ENCODE measurements at regions not wholly inside any gene's neighbourhood (a gene's known extent, or its start where the extent isn't known, plus 50 kb on each side); places are given as distances from the start of the nearest gene placed in this dataset.

DNA sequence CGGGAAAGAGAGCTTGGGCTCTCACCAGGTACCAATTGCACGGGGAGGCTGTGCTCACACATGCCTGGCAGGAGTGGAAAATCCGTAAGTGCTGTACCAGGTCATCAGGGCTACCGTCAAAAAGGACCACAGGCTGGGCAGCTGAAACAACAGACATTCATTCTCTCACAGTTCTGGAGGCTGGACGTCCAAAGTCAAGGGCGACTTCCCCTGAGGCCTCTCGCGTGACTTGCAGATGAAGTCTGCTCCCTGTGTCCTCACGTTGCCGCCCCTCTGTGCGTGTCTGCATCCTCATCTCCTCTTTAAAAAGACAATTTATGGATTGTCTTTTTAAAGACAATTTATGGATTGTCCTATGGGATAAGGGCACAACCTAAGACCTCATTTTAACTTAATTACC lies 73.8 kb upstream of the FZD10 start:
- DNase-seq (ENCODE audit: missing footprints) = no peak

DNA sequence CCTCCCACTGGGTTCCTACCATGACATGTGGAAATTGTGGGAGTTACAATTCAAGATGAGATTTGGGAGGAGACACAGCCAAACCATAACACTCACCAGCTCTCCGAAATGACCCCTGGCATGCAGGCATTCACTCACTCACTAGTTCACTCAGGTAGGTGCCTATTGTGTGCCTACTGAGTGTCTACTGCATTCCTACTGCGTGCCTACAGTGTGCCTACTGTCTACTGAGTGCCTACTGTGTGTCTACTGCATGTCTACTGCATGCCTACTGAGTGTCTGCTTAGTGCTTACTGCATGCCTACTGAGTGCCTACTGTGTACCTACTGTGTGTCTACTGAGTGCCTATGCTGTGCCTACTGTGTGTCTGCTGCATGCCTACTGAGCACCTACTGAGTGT lies 71.7 kb upstream of the FZD10 start:
- DNase-seq (ENCODE audit: missing footprints) (no peak), ATAC-seq (no peak)
- intact Hi-C loops (cut with DNase I) = no loop called here

More for the DNA sequence above, 73.8 kb upstream of the FZD10 start:
- intact Hi-C loops (cut with DNase I) = no loop called here
- no peak for ATAC-seq

GRCh38 chr12:130093380-130093779 lies 68.9 kb upstream of the FZD10 start:
- ATAC-seq = no peak
- DNase-seq (ENCODE audit: missing footprints) = no peak
- intact Hi-C loops (cut with DNase I) = no loop called here

- ATAC-seq (no peak), DNase-seq (ENCODE audit: missing footprints) (no peak)
- intact Hi-C loops (cut with DNase I) = no loop called here
Measured at GRCh38 chr12:130097342-130097741, 64.9 kb upstream of the FZD10 start.

GRCh38 chr12:130097798-130098255 lies 64.4 kb upstream of the FZD10 start:
- ATAC-seq (no peak), DNase-seq (ENCODE audit: missing footprints) (no peak)
- intact Hi-C loops (cut with DNase I) = no loop called here

- ATAC-seq = no peak
Measured at GRCh38 chr12:130098301-130099005, 63.8 kb upstream of the FZD10 start.

GRCh38 chr12:130100634-130101362 lies 61.5 kb upstream of the FZD10 start:
- DNase-seq (ENCODE audit: missing footprints) (no peak), ATAC-seq (no peak)
- intact Hi-C loops (cut with DNase I) = no loop called here

More at GRCh38 chr12:130098301-130099005, 63.8 kb upstream of the FZD10 start:
- DNase-seq (ENCODE audit: missing footprints) = no peak
- intact Hi-C loops (cut with DNase I) = no loop called here

GRCh38 chr12:130101370-130101769 lies 60.9 kb upstream of the FZD10 start:
- ATAC-seq (no peak), DNase-seq (ENCODE audit: missing footprints) (no peak)
- intact Hi-C loops (cut with DNase I) = no loop called here

DNA sequence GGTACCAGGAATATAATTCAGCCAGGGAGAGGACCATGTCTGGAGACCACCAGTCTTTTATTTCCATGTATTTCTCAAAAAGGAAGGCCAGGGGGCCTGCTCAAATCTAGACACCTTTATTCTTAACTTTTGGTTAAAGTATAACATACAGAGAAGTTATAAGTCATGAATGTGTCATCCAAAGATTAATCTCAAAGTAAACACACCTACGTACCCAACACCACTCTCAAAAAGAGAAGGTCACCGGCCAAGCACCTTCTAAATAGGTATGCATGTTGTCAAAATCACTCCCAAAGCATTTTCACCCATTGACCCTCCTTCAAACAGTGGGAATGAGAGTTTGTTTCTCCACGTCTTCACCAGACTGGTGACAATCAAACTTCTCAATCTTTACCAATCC lies 60.0 kb upstream of the FZD10 start:
- ATAC-seq (no peak), DNase-seq (ENCODE audit: missing footprints) (no peak)
- intact Hi-C loops (cut with DNase I) = no loop called here

DNA sequence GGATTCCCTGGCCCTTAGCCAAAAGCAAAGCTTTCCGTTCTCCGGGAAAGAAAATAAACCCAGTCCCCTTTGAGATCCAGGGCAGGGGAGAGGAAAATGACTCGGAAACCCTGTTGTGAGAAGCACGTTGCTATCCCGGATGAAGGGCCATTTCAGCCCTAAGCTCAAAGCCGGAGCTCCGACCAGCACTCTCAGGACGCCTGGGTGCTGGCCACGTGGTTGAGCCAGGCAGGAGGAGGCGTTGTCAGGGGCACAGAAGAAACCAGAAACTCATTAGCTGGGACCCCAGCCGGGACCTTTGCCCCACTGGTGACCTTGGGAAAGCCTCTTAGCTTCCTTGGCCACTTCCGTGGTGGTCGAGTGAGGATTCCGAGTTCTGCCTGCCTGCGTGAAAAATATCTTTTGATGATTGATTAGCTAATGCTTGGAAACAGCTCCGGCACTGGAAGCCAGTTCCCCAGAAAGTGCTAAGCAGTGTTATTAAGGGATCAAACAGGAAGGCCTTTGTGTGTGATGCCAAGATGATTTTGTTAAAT lies 57.6 kb upstream of the FZD10 start:
- ATAC-seq (no peak), DNase-seq (ENCODE audit: missing footprints) (no peak)
- intact Hi-C loops (cut with DNase I) = no loop called here

DNA sequence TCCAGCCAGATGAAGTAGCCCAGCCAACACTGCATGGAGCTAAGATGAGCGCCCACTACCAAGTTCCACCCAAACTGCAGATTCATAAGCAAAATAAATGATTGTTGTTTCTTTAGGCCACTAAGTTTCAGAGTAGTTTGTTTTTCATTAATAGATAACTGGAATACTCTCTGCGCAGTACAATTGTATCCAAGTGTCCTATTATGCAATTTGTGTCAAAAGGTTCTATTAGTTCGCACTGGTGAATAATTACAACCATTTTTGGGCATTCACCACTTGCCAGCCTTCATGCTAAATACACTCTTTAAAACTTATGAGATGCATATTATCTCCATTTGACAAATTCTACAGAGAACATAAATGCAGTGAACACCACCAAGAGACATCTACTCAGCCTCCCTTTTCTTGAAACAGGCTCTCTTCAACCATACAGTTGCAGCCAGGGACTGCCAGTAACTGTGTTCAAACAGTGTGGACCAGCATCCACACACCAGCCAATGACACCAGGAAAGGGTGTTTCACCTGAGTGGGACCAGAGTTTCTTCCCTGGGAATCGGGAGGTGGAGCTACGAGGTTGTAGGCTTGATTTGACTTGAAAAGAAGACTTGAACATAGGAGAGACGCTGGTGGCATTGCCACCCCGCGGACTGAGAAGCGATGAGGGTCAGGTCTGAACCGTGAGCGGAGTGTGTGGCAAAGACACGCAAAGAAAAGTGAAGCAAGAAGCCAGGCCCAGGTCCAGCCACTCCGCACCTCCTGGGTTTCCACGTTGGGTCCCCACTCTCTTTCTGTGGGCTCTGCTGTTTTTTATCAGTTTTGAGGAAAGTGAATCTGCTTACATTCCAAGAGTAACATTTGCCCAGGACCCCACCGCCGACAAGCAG lies 53.0 kb upstream of the FZD10 start:
- intact Hi-C loops (cut with DNase I) = no loop called here
- DNase-seq (ENCODE audit: missing footprints) (no peak), ATAC-seq (no peak)

DNA sequence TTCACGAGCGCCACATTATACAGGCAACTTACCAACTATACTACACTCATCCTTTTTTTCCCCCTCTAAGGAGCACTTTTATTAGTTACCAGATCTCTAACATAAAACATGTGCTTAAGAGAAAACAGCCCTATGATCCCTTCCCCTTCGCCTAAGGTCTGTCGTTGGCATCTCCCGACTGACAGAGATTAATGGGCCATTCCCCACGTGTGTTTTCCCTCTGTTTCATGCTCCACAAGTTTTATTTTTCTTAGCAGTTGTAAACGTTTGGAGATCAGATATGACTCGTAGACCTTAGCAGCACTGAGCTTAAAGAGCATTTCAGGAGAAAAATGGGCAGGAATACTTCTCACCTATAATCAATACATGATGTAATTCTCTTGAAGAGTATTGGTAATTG lies 51.4 kb upstream of the FZD10 start:
- DNase-seq (ENCODE audit: missing footprints) (no peak), ATAC-seq (no peak)
- intact Hi-C loops (cut with DNase I) = no loop called here

- intact Hi-C loops (cut with DNase I) = no loop called here
- ATAC-seq = no peak
- DNase-seq (ENCODE audit: missing footprints) = no peak
Measured at GRCh38 chr12:130111965-130112496, 50.2 kb upstream of the FZD10 start.

Measured in Right ventricle myocardium inferior (tissue), 1 donor.